MCF 10A (cell line): ENCODE measurements at regions not wholly inside any gene's neighbourhood (a gene's known extent, or its start where the extent isn't known, plus 50 kb on each side); places are given as distances from the start of the nearest gene placed in this dataset.

Experiments
- BruUV-seq: library from RNA; stranded (reverse); fragments of 400-500 nt; replicated peaks from 2 replicates; lab custom pipeline; 2021; lab: Mats Ljungman, UMichigan
- CTCF ChIA-PET: fragments of 300-600 bp; sonication (Branson Sonifier 250); formaldehyde crosslinking; extraction: SDS; loops from one replicate; lab custom pipeline; 2021; ENCODE audit warnings: antibody characterized with exemption, inconsistent platforms; lab: Yijun Ruan, JAX
- POLR2A ChIA-PET: fragments of 300-600, 350-650 bp; sonication (Branson Sonifier 250); formaldehyde crosslinking; extraction: SDS; loops from one replicate; lab custom pipeline; 2020; ENCODE audit warnings: antibody characterized with exemption, inconsistent platforms; lab: Yijun Ruan, JAX
- DNase-seq: peaks from one replicate; pipeline ENCODE4 v3.0.0-alpha.2; 2018; ENCODE audit not compliant: unreplicated experiment
- H3K27ac Mint-ChIP-seq: one replicate; pipeline ENCODE4 v1.8.0; 2022; ENCODE audit warnings: mild to moderate bottlenecking, low read depth, mixed read lengths; ENCODE audit not compliant: unreplicated experiment
- H3K27me3 Mint-ChIP-seq: one replicate; pipeline ENCODE4 v1.8.0; 2022; ENCODE audit warnings: mixed read lengths; ENCODE audit not compliant: insufficient read depth, unreplicated experiment
- H3K36me3 Mint-ChIP-seq: one replicate; pipeline ENCODE4 v1.8.0; 2022; ENCODE audit warnings: mild to moderate bottlenecking, moderate library complexity, mixed read lengths; ENCODE audit not compliant: insufficient read depth, unreplicated experiment
- H3K4me1 Mint-ChIP-seq: one replicate; pipeline ENCODE4 v1.8.0; 2022; ENCODE audit warnings: mixed read lengths; ENCODE audit not compliant: insufficient read depth, unreplicated experiment
- H3K4me3 Mint-ChIP-seq: one replicate; pipeline ENCODE4 v1.8.0; 2022; ENCODE audit warnings: mild to moderate bottlenecking, moderate library complexity, mixed read lengths; ENCODE audit not compliant: unreplicated experiment
- H3K9me3 Mint-ChIP-seq: one replicate; pipeline ENCODE4 v1.8.0; 2022; ENCODE audit warnings: mixed read lengths; ENCODE audit not compliant: unreplicated experiment
- intact Hi-C: fragments of 100-400 bp; cut with micrococcal nuclease; formaldehyde crosslinking; loops from 2 replicates; pipeline ENCODE4 v1.14.1; 2022
- TF ChIP-seq, protein P1 (sequence below): fragments of 200-600 bp; IDR thresholded peaks from one replicate; pipeline ENCODE4 v1.8.0; 2022; ENCODE audit warnings: antibody characterized with exemption, mild to moderate bottlenecking; ENCODE audit not compliant: unreplicated experiment

GRCh38 chr10:105774351-105774750, 1133.3 kb downstream of the SORCS3 start:
- H3K27me3 Mint-ChIP-seq: no peaks in the 10 kb centered on the region
- peaks cover 8% of the 10 kb centered on the region for H3K4me1 Mint-ChIP-seq
- CTCF ChIA-PET: no interaction called here
- H3K4me3 Mint-ChIP-seq: no peak overlapping the region
- no peaks in the 10 kb centered on the region for H3K36me3 Mint-ChIP-seq
- H3K9me3 Mint-ChIP-seq: no peaks in the 10 kb centered on the region
- intact Hi-C loops: no loop called here
- DNase-seq: no peak
- TF ChIP-seq, protein P1, sequence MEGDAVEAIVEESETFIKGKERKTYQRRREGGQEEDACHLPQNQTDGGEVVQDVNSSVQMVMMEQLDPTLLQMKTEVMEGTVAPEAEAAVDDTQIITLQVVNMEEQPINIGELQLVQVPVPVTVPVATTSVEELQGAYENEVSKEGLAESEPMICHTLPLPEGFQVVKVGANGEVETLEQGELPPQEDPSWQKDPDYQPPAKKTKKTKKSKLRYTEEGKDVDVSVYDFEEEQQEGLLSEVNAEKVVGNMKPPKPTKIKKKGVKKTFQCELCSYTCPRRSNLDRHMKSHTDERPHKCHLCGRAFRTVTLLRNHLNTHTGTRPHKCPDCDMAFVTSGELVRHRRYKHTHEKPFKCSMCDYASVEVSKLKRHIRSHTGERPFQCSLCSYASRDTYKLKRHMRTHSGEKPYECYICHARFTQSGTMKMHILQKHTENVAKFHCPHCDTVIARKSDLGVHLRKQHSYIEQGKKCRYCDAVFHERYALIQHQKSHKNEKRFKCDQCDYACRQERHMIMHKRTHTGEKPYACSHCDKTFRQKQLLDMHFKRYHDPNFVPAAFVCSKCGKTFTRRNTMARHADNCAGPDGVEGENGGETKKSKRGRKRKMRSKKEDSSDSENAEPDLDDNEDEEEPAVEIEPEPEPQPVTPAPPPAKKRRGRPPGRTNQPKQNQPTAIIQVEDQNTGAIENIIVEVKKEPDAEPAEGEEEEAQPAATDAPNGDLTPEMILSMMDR: no peak
- POLR2A ChIA-PET: no interaction called here
- no TSS peak for BruUV-seq
- H3K27ac Mint-ChIP-seq: no peak overlapping the region

DNA sequence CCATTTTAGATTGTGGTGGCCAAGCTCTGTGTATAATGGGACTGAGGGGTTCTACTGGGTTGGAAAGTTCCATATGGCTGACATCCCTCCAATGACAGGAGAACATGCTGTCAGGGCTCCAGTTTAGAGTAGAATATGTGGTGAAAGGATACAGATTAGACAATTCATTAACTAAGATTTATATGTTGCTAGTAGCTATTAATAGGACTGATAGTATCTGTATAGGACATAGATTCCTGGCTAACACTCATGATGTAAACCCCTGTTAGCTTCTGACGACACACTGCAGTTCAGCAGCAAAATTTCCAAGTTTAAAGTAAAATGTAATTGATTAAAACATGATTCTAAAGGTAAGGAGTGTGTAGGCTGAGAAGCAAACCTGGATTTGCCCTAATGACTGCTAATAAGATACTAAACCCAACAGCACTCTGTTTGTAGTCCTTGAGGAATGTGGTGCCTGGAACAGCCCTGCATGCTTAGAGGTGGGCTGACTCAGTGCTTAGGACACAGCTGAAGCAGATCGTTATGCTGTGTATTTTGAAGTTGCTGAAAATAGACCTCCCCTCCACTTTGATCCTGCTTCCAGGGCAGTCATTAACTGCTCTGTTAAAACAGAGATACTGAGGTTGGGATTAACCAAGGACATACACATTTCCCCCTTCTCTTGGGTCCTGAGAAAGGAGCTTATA, 1129.6 kb downstream of the SORCS3 start:
- DNase-seq: no peak
- H3K9me3 Mint-ChIP-seq: no peaks in the 10 kb centered on the region
- ChIA-PET POLR2A (no interaction called here), CTCF (interaction anchor here (0.6 kb wide), 1 partner anchor 217 kb away, joined by 3 read pairs; no protein-coding TSS in a partner anchor)
- H3K36me3 Mint-ChIP-seq: no peaks in the 10 kb centered on the region
- intact Hi-C loops: no loop called here
- peaks cover 14% of the 10 kb centered on the region for H3K27me3 Mint-ChIP-seq
- no peak overlapping the region for H3K27ac Mint-ChIP-seq
- peaks cover 14% of the 10 kb centered on the region for H3K4me1 Mint-ChIP-seq
- TF ChIP-seq, protein P1: no peak
- H3K4me3 Mint-ChIP-seq: no peak overlapping the region
- no TSS peak for BruUV-seq

DNA sequence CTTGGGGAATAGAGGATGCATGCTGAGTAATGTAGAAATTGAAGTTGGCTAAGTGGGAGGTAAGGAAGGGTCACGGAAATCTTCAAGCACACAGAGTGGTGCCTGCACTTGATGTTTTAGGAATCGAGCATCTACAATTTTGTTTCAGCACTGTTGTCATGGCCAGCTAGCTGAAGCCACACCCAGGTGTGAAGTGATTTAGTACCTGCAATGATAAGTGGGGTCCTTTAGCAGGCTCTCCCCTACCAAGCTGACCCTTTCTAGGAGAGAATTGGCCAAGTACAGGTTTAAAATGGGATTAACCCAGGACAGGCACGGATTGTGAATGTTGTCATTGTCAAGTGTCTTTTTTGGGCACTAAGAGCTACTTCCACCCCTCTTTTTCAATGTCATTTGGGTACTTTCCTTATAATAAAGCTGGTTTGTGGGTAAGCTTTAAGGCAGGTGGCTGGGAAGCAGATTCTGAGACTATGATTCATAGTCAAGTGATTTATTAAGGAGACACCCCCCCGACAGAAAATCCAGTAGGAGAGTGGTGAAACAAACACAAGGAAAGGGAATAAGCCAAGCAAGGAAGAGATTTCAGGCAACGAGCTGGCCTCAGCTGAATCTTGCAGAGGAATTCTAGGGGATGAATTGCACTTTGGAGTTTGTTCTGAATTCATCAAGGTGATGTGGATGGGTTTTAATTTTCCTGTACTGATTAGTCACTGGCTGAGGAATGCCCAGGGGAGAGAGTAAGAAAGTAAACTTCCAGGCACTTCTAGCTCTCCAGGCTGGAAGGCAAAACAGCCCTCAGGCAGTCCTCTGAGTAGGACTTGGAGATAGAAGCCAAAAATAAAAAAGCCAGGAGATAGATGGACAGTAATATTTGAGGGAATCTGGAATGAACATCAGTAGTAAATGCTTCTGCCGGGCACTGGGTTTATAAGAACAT, 1128.4 kb downstream of the SORCS3 start:
- BruUV-seq: no TSS peak
- no peak overlapping the region for H3K4me3 Mint-ChIP-seq
- DNase-seq: peak; percentile 16
- TF ChIP-seq, protein P1: no peak
- H3K4me1 Mint-ChIP-seq: peaks cover 14% of the 10 kb centered on the region
- intact Hi-C loops: no loop called here
- no peaks in the 10 kb centered on the region for H3K9me3 Mint-ChIP-seq
- POLR2A ChIA-PET: interaction anchor here (0.6 kb wide), 1 partner anchor 114 kb away, joined by 3 read pairs; no protein-coding TSS in a partner anchor
- no peak overlapping the region for H3K27ac Mint-ChIP-seq
- peaks cover 26% of the 10 kb centered on the region for H3K27me3 Mint-ChIP-seq
- CTCF ChIA-PET: interaction anchor here (0.6 kb wide), 3 partner anchors 48 to 820 kb away, joined by 3 to 5 read pairs (median 3); no protein-coding TSS in a partner anchor
- peaks cover 7% of the 10 kb centered on the region for H3K36me3 Mint-ChIP-seq

GRCh38 chr10:105763611-105764010, 1122.5 kb downstream of the SORCS3 start:
- intact Hi-C loops: no loop called here
- CTCF ChIA-PET: no interaction called here
- peaks cover 42% of the 10 kb centered on the region for H3K27me3 Mint-ChIP-seq
- no peak overlapping the region for H3K4me3 Mint-ChIP-seq
- BruUV-seq: no TSS peak
- POLR2A ChIA-PET: no interaction called here
- no peaks in the 10 kb centered on the region for H3K9me3 Mint-ChIP-seq
- TF ChIP-seq, protein P1: no peak
- no peak for DNase-seq
- H3K27ac Mint-ChIP-seq: no peak overlapping the region
- H3K4me1 Mint-ChIP-seq: no peaks in the 10 kb centered on the region
- peaks cover 7% of the 10 kb centered on the region for H3K36me3 Mint-ChIP-seq
